ENCODE measurements at regions not wholly inside any gene's neighbourhood (a gene's known extent, or its start where the extent isn't known, plus 50 kb on each side); places are given as distances from the start of the nearest gene placed in this dataset.

DNA sequence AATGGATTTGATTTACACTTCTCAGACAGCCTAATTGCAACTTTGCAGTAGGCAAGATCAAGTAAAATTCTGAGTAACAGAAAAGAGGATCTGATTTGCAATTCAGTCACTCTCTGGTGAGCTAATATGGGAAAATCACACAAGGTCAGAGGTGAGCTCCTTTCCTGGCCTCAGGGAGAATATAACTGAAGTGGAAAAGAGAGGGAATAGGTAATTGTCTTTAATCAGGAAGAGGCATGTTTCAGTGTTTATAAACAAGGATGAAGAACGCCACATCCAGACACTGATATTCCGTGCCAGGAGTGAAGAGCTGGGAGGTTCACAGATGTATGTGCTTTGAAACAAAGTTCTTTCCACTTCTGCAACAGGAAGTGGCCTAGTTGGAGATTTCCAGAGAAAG lies 127.1 kb downstream of the ETAA1 start:
- Histone ChIP-seq H3K36me3 (replicated peaks in 1 of 2) (no peaks in the 10 kb centered on the region), H3K9me3 (replicated peaks in 1 of 3) (no peaks in the 10 kb centered on the region), H3K27me3 (no peaks in the 10 kb centered on the region), H3K4me3 (no peak overlapping the region), H3K27ac (peak overlapping the region; percentile 14 to 82 (median 60)), H3K4me1 (replicated peaks in 1 of 2) (peaks cover 17 to 35% of the 10 kb centered on the region in 2 donors)
- WGBS, 4 donors: 73 to 96% (median 83%) methylated on average over 2 of the region's 2 CpGs
- no peak for DNase-seq
- intact Hi-C loops (cut with DNase I): no loop called here
- TF ChIP-seq POLR2A (IDR thresholded peaks at IDR 0.05): no peak
- TF ChIP-seq, protein P1, sequence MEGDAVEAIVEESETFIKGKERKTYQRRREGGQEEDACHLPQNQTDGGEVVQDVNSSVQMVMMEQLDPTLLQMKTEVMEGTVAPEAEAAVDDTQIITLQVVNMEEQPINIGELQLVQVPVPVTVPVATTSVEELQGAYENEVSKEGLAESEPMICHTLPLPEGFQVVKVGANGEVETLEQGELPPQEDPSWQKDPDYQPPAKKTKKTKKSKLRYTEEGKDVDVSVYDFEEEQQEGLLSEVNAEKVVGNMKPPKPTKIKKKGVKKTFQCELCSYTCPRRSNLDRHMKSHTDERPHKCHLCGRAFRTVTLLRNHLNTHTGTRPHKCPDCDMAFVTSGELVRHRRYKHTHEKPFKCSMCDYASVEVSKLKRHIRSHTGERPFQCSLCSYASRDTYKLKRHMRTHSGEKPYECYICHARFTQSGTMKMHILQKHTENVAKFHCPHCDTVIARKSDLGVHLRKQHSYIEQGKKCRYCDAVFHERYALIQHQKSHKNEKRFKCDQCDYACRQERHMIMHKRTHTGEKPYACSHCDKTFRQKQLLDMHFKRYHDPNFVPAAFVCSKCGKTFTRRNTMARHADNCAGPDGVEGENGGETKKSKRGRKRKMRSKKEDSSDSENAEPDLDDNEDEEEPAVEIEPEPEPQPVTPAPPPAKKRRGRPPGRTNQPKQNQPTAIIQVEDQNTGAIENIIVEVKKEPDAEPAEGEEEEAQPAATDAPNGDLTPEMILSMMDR (IDR thresholded peaks at IDR 0.05): no peak

DNA sequence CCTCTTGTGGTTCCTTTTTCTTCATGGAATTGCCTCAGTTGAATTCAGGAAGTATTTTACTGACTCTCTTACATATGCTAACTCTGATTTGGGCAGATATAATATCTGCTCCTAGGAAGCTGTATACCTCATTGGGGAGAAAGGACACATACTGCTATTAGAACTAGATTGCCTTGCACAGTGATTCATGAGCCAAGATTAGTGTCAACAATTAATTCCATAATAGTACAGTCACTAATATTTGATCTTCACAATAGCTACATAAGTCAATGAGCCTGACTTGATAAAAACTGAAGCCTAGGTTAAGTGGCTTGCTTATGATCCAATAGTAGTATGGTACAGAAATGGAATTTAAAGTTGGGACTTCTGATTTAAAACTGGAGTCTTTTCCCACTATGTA lies 127.6 kb downstream of the ETAA1 start:
- peaks cover 17 to 35% of the 10 kb centered on the region in 2 donors for H3K4me1 ChIP-seq (replicated peaks in 1 of 2)
- H3K9me3 ChIP-seq (replicated peaks in 1 of 3): no peaks in the 10 kb centered on the region
- no peaks in the 10 kb centered on the region for H3K36me3 ChIP-seq (replicated peaks in 1 of 2)
- peak overlapping the region; percentile 14 to 82 (median 60) for H3K27ac ChIP-seq
- intact Hi-C loops (cut with DNase I): no loop called here
- no peak for TF ChIP-seq POLR2A (IDR thresholded peaks at IDR 0.05)
- TF ChIP-seq, protein P1 (IDR thresholded peaks at IDR 0.05): no peak
- no peak overlapping the region for H3K4me3 ChIP-seq
- H3K27me3 ChIP-seq: no peaks in the 10 kb centered on the region
- DNase-seq: no peak

DNA sequence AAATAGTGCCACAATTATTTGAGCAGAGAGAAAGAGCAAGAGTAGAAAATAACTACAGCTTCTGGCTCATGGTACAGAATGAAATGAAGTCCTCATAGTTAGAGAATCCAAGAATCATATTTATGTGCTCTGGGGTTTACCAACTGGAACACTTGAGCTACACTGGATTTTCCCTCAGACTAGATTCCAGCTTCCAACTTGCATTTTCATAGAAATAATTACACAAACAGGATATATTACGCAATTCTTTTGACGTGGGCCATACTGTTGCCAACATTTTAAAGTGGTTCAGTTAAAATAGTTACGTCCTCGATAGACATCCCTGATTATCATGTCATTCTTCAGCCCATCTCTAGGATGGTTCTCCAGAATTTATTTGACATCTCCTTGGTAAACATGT lies 129.2 kb downstream of the ETAA1 start:
- H3K4me3 ChIP-seq: no peak overlapping the region
- WGBS, 4 donors: 19 to 31% (median 27%) methylated on average over 4 of the region's 4 CpGs
- intact Hi-C loops (cut with DNase I): no loop called here
- H3K9me3 ChIP-seq (replicated peaks in 1 of 3): no peaks in the 10 kb centered on the region
- H3K27ac ChIP-seq: peak overlapping the region in 2 of 5 donors; percentile 42 to 78
- H3K36me3 ChIP-seq (replicated peaks in 1 of 2): no peaks in the 10 kb centered on the region
- no peaks in the 10 kb centered on the region for H3K27me3 ChIP-seq
- DNase-seq: peak in 1 of 7 donors; percentile 30
- peaks cover 17 to 35% of the 10 kb centered on the region in 2 donors for H3K4me1 ChIP-seq (replicated peaks in 1 of 2)
- TF ChIP-seq, protein P1 (IDR thresholded peaks at IDR 0.05): no peak
- no peak for TF ChIP-seq POLR2A (IDR thresholded peaks at IDR 0.05)

DNA sequence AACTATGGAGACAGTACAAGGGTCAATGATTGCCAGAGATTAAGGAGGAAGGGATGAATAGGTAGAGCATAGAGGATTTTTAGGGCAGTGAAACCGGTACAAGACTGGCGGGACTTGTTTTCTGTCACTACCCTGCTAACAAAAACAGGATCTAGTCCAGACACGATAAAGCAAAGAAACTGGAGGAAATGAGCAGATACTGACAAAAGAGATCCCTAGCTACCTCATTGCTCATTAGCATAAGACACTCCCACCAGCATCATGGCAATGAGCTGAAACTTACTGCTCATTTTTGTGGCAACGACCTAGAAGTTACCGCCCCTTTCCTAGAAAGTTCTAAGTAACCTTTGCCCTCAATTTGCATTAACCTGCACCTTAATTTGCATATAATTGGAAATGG lies 131.2 kb downstream of the ETAA1 start:
- intact Hi-C loops (cut with DNase I): no loop called here
- no peak overlapping the region for H3K27ac ChIP-seq
- no peaks in the 10 kb centered on the region for H3K36me3 ChIP-seq (replicated peaks in 1 of 2)
- no peak overlapping the region for H3K4me3 ChIP-seq
- TF ChIP-seq POLR2A (IDR thresholded peaks at IDR 0.05): no peak
- TF ChIP-seq, protein P1 (IDR thresholded peaks at IDR 0.05): no peak
- DNase-seq: no peak
- H3K9me3 ChIP-seq (replicated peaks in 1 of 3): no peaks in the 10 kb centered on the region
- no peaks in the 10 kb centered on the region for H3K27me3 ChIP-seq
- WGBS, 4 donors: 91 to 96% (median 94%) methylated on average over 5 of the region's 5 CpGs
- H3K4me1 ChIP-seq (replicated peaks in 1 of 2): peaks cover 11 to 28% of the 10 kb centered on the region in 2 donors

Data from adrenal gland (tissue), 9 donors.